T47D (cell line): ENCODE measurements at regions not wholly inside any gene's neighbourhood (a gene's known extent, or its start where the extent isn't known, plus 50 kb on each side); places are given as distances from the start of the nearest gene placed in this dataset.
"Not testable (repeated sequence)": the region's sequence is repeated elsewhere in the genome, so short reads cannot be mapped to it uniquely, and the experiment has no call there.

Source experiments
- DNase-seq, 2 experiments: peaks; one replicate each; pipeline versions ENCODE4 v3.0.0 to v3.0.0-alpha.2; 2011 to 2012; ENCODE audit warnings: low read depth in 1 of 2, low spot score in 1 of 2
- JUND ChIP-seq: IDR thresholded peaks from 2 replicates; pipeline ENCODE4 v1.6.1; 2012; ENCODE audit warnings: low read depth
- in situ Hi-C: cut with HindIII; loops from 2 replicates; pipeline ENCODE4 v1.10.0; 2016; ENCODE audit warnings: low sequenced_read_pairs, low pct_unique_long_range_greater_than_20kb

GRCh38 chr4:130703211-130703935, 1607.4 kb downstream of the C4orf33 start:
- no peak for TF ChIP-seq JUND
- no peak for DNase-seq
- in situ Hi-C loops: no loop called here

- TF ChIP-seq JUND: no peak
- in situ Hi-C loops: no loop called here
- DNase-seq: peak; percentile 1 to 33
Measured at GRCh38 chr4:130705023-130705422, 1609.1 kb downstream of the C4orf33 start.

- in situ Hi-C loops: no loop called here
- DNase-seq: no peak
- no peak for TF ChIP-seq JUND
Measured at GRCh38 chr4:130712038-130712437, 1616.1 kb downstream of the C4orf33 start.

GRCh38 chr4:130714006-130714405, 1618.1 kb downstream of the C4orf33 start:
- in situ Hi-C loops: no loop called here
- DNase-seq: no peak
- no peak for TF ChIP-seq JUND

- no peak for TF ChIP-seq JUND
- in situ Hi-C loops: no loop called here
- no peak for DNase-seq
Measured at GRCh38 chr4:130722361-130722760, 1626.4 kb downstream of the C4orf33 start.

GRCh38 chr4:130736436-130737185, 1640.7 kb downstream of the C4orf33 start:
- no peak for DNase-seq
- in situ Hi-C loops: no loop called here
- no peak for TF ChIP-seq JUND

GRCh38 chr4:130738233-130738632, 1642.3 kb downstream of the C4orf33 start:
- no peak for DNase-seq
- in situ Hi-C loops: no loop called here
- no peak for TF ChIP-seq JUND

GRCh38 chr4:130747842-130748241, 1651.9 kb downstream of the C4orf33 start:
- in situ Hi-C loops: no loop called here
- TF ChIP-seq JUND: no peak
- peak in 1 of 2 experiments; percentile 6 for DNase-seq

- in situ Hi-C loops: no loop called here
- no peak for DNase-seq
- TF ChIP-seq JUND: no peak
Measured at GRCh38 chr4:130753926-130754325, 1658.0 kb downstream of the C4orf33 start.

- DNase-seq: no peak
- TF ChIP-seq JUND: no peak
- in situ Hi-C loops: no loop called here
Measured at GRCh38 chr4:130760246-130760645, 1664.3 kb downstream of the C4orf33 start.

GRCh38 chr4:130767384-130767783, 1671.4 kb downstream of the C4orf33 start:
- DNase-seq, in situ Hi-C loops: not testable (repeated sequence)

- in situ Hi-C loops, DNase-seq: not testable (repeated sequence)
Measured at GRCh38 chr4:130772966-130773365, 1677.0 kb downstream of the C4orf33 start.

GRCh38 chr4:130808492-130808891, 1712.5 kb downstream of the C4orf33 start:
- no peak for TF ChIP-seq JUND
- peak in 1 of 2 experiments; percentile 57 for DNase-seq
- in situ Hi-C loops: no loop called here
